HG02943 (cell line): ENCODE measurements at regions not wholly inside any gene's neighbourhood (a gene's known extent, or its start where the extent isn't known, plus 50 kb on each side); places are given as distances from the start of the nearest gene placed in this dataset.
"Not testable (repeated sequence)": the region's sequence is repeated elsewhere in the genome, so short reads cannot be mapped to it uniquely, and the experiment has no call there.

Experiments
- ATAC-seq: cut with Tn5 transposase; IDR thresholded peaks from one replicate; pipeline ENCODE4 v1.9.1; 2021; ENCODE audit warnings: mild to moderate bottlenecking, low read depth, moderate library complexity; ENCODE audit not compliant: unreplicated experiment

- no peak for ATAC-seq
Observed at GRCh38 chr17:33560165-33560564, 267.1 kb upstream of the ASIC2 start.

- no peak for ATAC-seq
Observed at GRCh38 chr17:33560871-33561270, 267.8 kb upstream of the ASIC2 start.

- ATAC-seq = no peak
Observed at GRCh38 chr17:33561569-33562334, 268.7 kb upstream of the ASIC2 start.

GRCh38 chr17:33562792-33563191 lies 269.7 kb upstream of the ASIC2 start:
- ATAC-seq = no peak

GRCh38 chr17:33564146-33564545 lies 271.1 kb upstream of the ASIC2 start:
- ATAC-seq = no peak

- ATAC-seq = no peak
Observed at GRCh38 chr17:33567223-33567622, 274.1 kb upstream of the ASIC2 start.

- ATAC-seq = no peak
Observed at GRCh38 chr17:33572615-33573014, 279.5 kb upstream of the ASIC2 start.

GRCh38 chr17:33574942-33575445 lies 281.9 kb upstream of the ASIC2 start:
- ATAC-seq = no peak

GRCh38 chr17:33579740-33580139 lies 286.6 kb upstream of the ASIC2 start:
- ATAC-seq = not testable (repeated sequence)

- no peak for ATAC-seq
Observed at GRCh38 chr17:33580215-33580614, 287.1 kb upstream of the ASIC2 start.

GRCh38 chr17:33582661-33583060 lies 289.6 kb upstream of the ASIC2 start:
- ATAC-seq = no peak

- ATAC-seq = no peak
Observed at GRCh38 chr17:33583518-33584417, 290.7 kb upstream of the ASIC2 start.

- ATAC-seq = no peak
Observed at GRCh38 chr17:33593991-33594390, 300.9 kb upstream of the ASIC2 start.

GRCh38 chr17:33595828-33596227 lies 302.7 kb upstream of the ASIC2 start:
- no peak for ATAC-seq

- ATAC-seq = no peak
Observed at GRCh38 chr17:33596899-33597298, 303.8 kb upstream of the ASIC2 start.

GRCh38 chr17:33598797-33599196 lies 305.7 kb upstream of the ASIC2 start:
- ATAC-seq = no peak

- ATAC-seq = no peak
Observed at GRCh38 chr17:33602981-33603380, 309.9 kb upstream of the ASIC2 start.

GRCh38 chr17:33603789-33604188 lies 310.7 kb upstream of the ASIC2 start:
- no peak for ATAC-seq

- ATAC-seq = no peak
Observed at GRCh38 chr17:33611532-33611931, 318.4 kb upstream of the ASIC2 start.

- ATAC-seq = no peak
Observed at GRCh38 chr17:33615861-33616260, 322.8 kb upstream of the ASIC2 start.

GRCh38 chr17:33623841-33624240 lies 330.7 kb upstream of the ASIC2 start:
- ATAC-seq = no peak
